Upper lobe of left lung (tissue), 4 donors: ENCODE measurements at regions not wholly inside any gene's neighbourhood (a gene's known extent, or its start where the extent isn't known, plus 50 kb on each side); places are given as distances from the start of the nearest gene placed in this dataset.

Source experiments
- CTCF ChIP-seq, 6 experiments: fragments of 450-650 bp in 4 of 6; fragments of 200-600 bp in 2 of 6; sonication (generic) in 2 of 6; IDR thresholded peaks; one replicate each; pipeline ENCODE4 v1.5.1; 2016 to 2019; ENCODE audit warnings: antibody characterized with exemption in 6 of 6
- POLR2A ChIP-seq, 4 donors: fragments of 450-650 bp; IDR thresholded peaks; one replicate each; pipeline ENCODE4 v1.5.1; 2016 to 2017; ENCODE audit warnings: antibody characterized with exemption in 4 of 4, mild to moderate bottlenecking in 2 of 4
- POLR2AphosphoS5 ChIP-seq, 2 donors: sonication (generic); formaldehyde crosslinking; IDR thresholded peaks; one replicate each; pipeline ENCODE4 v1.5.1; 2017; ENCODE audit warnings: antibody characterized with exemption in 2 of 2

- no peak for TF ChIP-seq CTCF (IDR thresholded peaks at IDR 0.05)
- TF ChIP-seq POLR2A (IDR thresholded peaks at IDR 0.05), result no peak
- no peak for TF ChIP-seq POLR2AphosphoS5 (IDR thresholded peaks at IDR 0.05)
These were observed 83.6 kb downstream of the ZNF486 start for GRCh38 chr19:20250627-20251026.
